H9 (cell line): ENCODE measurements at regions not wholly inside any gene's neighbourhood (a gene's known extent, or its start where the extent isn't known, plus 50 kb on each side); places are given as distances from the start of the nearest gene placed in this dataset.

Experiments used
- DNase-seq: peaks from one replicate; pipeline ENCODE4 v3.0.0-alpha.2; 2017
- H2AFZ ChIP-seq: one replicate; pipeline ENCODE4 v1.6.1; 2013; ENCODE audit warnings: mild to moderate bottlenecking, low read length, control low read depth, moderate library complexity
- H2AK5ac ChIP-seq: 2 replicates; pipeline ENCODE4 v1.6.1; 2013; ENCODE audit warnings: low read length, control low read depth, mixed read lengths; ENCODE audit not compliant: insufficient read length
- H2BK120ac ChIP-seq: one replicate; pipeline ENCODE4 v1.6.1; 2013; ENCODE audit warnings: low read depth, mild to moderate bottlenecking, low read length, control low read depth, inconsistent platforms; ENCODE audit not compliant: poor library complexity, severe bottlenecking
- H2BK12ac ChIP-seq: 2 replicates; pipeline ENCODE4 v1.6.1; 2013; ENCODE audit warnings: low read length, control low read depth, mixed read lengths, low read depth; ENCODE audit not compliant: insufficient read length
- H2BK15ac ChIP-seq: 2 replicates; pipeline ENCODE4 v1.6.1; 2013; ENCODE audit warnings: low read depth, low read length, control low read depth
- H2BK20ac ChIP-seq: one replicate; pipeline ENCODE4 v1.6.1; 2013; ENCODE audit warnings: low read depth, mild to moderate bottlenecking, low read length, control low read depth, inconsistent platforms; ENCODE audit not compliant: poor library complexity, severe bottlenecking
- H2BK5ac ChIP-seq: 2 replicates; pipeline ENCODE4 v1.6.1; 2013; ENCODE audit warnings: low read length, control low read depth, mixed read lengths; ENCODE audit not compliant: insufficient read length
- H3K14ac ChIP-seq: 2 replicates; pipeline ENCODE4 v1.6.1; 2013; ENCODE audit warnings: low read length, control low read depth; ENCODE audit not compliant: insufficient read depth
- H3K18ac ChIP-seq: 2 replicates; pipeline ENCODE4 v1.6.1; 2013; ENCODE audit warnings: low read depth, mild to moderate bottlenecking, mixed read lengths, low read length, control low read depth; ENCODE audit not compliant: insufficient read length
- H3K23ac ChIP-seq: 2 replicates; pipeline ENCODE4 v1.6.1; 2013; ENCODE audit warnings: low read length, control low read depth, mixed read lengths, low read depth; ENCODE audit not compliant: insufficient read length
- H3K23me2 ChIP-seq: 2 replicates; pipeline ENCODE4 v1.6.1; 2013; ENCODE audit warnings: low read depth, mild to moderate bottlenecking, mixed read lengths, low read length, control low read depth; ENCODE audit not compliant: insufficient read length, poor library complexity, severe bottlenecking
- H3K27ac ChIP-seq: 2 replicates; pipeline ENCODE4 v1.5.1; 2013; ENCODE audit warnings: low read length, control low read depth, mixed read lengths, low read depth; ENCODE audit not compliant: insufficient read length
- H3K27me3 ChIP-seq: 2 replicates; pipeline ENCODE4 v1.6.1; 2013; ENCODE audit warnings: low read length, control low read depth, inconsistent platforms; ENCODE audit not compliant: insufficient read depth
- H3K4ac ChIP-seq: 2 replicates; pipeline ENCODE4 v1.6.1; 2013; ENCODE audit warnings: low read depth, mild to moderate bottlenecking, control low read depth, inconsistent platforms, low read length, moderate library complexity
- H3K4me1 ChIP-seq: 2 replicates; pipeline ENCODE4 v1.6.1; 2013; ENCODE audit warnings: low read length, control low read depth, inconsistent platforms; ENCODE audit not compliant: insufficient read depth
- H3K4me2 ChIP-seq: 2 replicates; pipeline ENCODE4 v1.6.1; 2013; ENCODE audit warnings: low read length, control low read depth, mixed read lengths; ENCODE audit not compliant: insufficient read length, insufficient read depth
- H3K56ac ChIP-seq: 2 replicates; pipeline ENCODE4 v1.6.1; 2013; ENCODE audit warnings: low read depth, mild to moderate bottlenecking, mixed read lengths, low read length, control low read depth; ENCODE audit not compliant: insufficient read length
- H3K79me1 ChIP-seq: 2 replicates; pipeline ENCODE4 v1.6.1; 2013; ENCODE audit warnings: low read depth, mild to moderate bottlenecking, moderate library complexity, low read length, control low read depth, inconsistent platforms; ENCODE audit not compliant: insufficient read depth, poor library complexity, severe bottlenecking
- H3K79me2 ChIP-seq: 2 replicates; pipeline ENCODE4 v1.6.1; 2013; ENCODE audit warnings: low read length, control low read depth, inconsistent platforms; ENCODE audit not compliant: insufficient read depth
- H3K9ac ChIP-seq: 2 replicates; pipeline ENCODE4 v1.6.1; 2013; ENCODE audit warnings: low read length, control low read depth, mixed read lengths; ENCODE audit not compliant: insufficient read length; ENCODE audit errors: extremely low read depth
- H3K9me3 ChIP-seq: one replicate; pipeline ENCODE4 v1.6.1; 2013; ENCODE audit warnings: low read depth, low read length, inconsistent platforms; ENCODE audit not compliant: control insufficient read depth
- H3T11ph ChIP-seq: one replicate; pipeline ENCODE4 v1.6.1; 2013; ENCODE audit warnings: mild to moderate bottlenecking, low read length, control low read depth, inconsistent platforms
- H4K20me1 ChIP-seq: one replicate; pipeline ENCODE4 v1.6.1; 2013; ENCODE audit not compliant: control insufficient read depth, insufficient read length, insufficient read depth
- H4K5ac ChIP-seq: 2 replicates; pipeline ENCODE4 v1.6.1; 2013; ENCODE audit warnings: low read depth, mild to moderate bottlenecking, mixed read lengths, low read length, control low read depth; ENCODE audit not compliant: insufficient read length
- H4K8ac ChIP-seq: replicated peaks from 2 replicates; pipeline ENCODE4 v1.6.1; 2013; ENCODE audit warnings: low read length, control low read depth, mixed read lengths, low read depth; ENCODE audit not compliant: insufficient read length
- H4K91ac ChIP-seq: 2 replicates; pipeline ENCODE4 v1.6.1; 2013; ENCODE audit warnings: low read depth, mild to moderate bottlenecking, moderate library complexity, mixed read lengths, low read length, control low read depth; ENCODE audit not compliant: insufficient read length
- H3K27ac Mint-ChIP-seq, 3 experiments: 2 replicates in 2 of 3; 3 replicates in 1 of 3; pipeline ENCODE4 v1.8.0; 2020 to 2021; ENCODE audit warnings: mixed read lengths in 3 of 3, mild to moderate bottlenecking in 1 of 3, moderate library complexity in 1 of 3
- H3K27me3 Mint-ChIP-seq: 2 replicates; pipeline ENCODE4 v1.8.0; 2021; ENCODE audit warnings: low read depth, mild to moderate bottlenecking, moderate library complexity, mixed read lengths
- H3K36me3 Mint-ChIP-seq, 3 experiments: 2 replicates in 2 of 3; 3 replicates in 1 of 3; pipeline ENCODE4 v1.8.0; 2020 to 2021; ENCODE audit warnings: low read depth in 3 of 3, mixed read lengths in 3 of 3; ENCODE audit not compliant: insufficient read depth in 1 of 3
- H3K4me1 Mint-ChIP-seq, 2 experiments: 2 replicates each; pipeline ENCODE4 v1.8.0; 2020; ENCODE audit warnings: mixed read lengths in 2 of 2
- H3K4me3 Mint-ChIP-seq, 2 experiments: 2 replicates in 1 of 2; 3 replicates in 1 of 2; pipeline ENCODE4 v1.8.0; 2020 to 2021; ENCODE audit warnings: mild to moderate bottlenecking in 2 of 2, mixed read lengths in 2 of 2, moderate library complexity in 1 of 2
- H3K9me3 Mint-ChIP-seq, 2 experiments: 2 replicates in 1 of 2; 3 replicates in 1 of 2; pipeline ENCODE4 v1.8.0; 2020; ENCODE audit warnings: mild to moderate bottlenecking in 2 of 2, mixed read lengths in 2 of 2, moderate library complexity in 1 of 2
- CTCF ChIP-seq: fragments of 200-600 bp; sonication (generic); conservative IDR thresholded peaks from 3 replicates; pipeline ENCODE4 v1.8.0; 2021; ENCODE audit warnings: antibody characterized with exemption, mild to moderate bottlenecking
- WGBS: extraction: QIAGEN DNeasy Blood & Tissue Kit; methylation state at CpG from one replicate; pipeline ENCODE4 v1.1.7; 2013; ENCODE audit warnings: missing lambda C conversion rate, low lambda C conversion rate, mixed read lengths; ENCODE audit not compliant: insufficient read length; ENCODE audit errors: extremely low coverage; 5-methylcytosine and 5-hydroxymethylcytosine counted together

DNA sequence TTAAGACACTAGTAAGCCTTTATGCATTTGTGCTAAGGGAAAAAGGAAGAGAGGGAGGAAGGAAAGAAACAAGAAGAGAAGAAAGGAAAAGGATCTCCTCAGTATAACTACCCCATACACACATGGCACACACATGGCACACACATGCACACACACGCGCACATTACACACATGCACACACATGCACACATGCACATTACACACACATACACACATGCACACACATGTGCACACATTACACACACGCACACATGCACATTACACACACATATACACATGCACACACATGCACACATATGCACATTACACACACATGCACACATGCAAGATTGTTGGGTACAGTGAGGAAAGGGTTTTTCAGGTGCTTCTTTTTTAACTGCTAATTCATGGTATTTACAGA, 311.2 kb downstream of the SKIDA1 start:
- H4K5ac ChIP-seq = no peak overlapping the region
- H3K79me1 ChIP-seq = no peaks in the 10 kb centered on the region
- no peak overlapping the region for H2AK5ac ChIP-seq
- Mint-ChIP-seq H3K27me3 (no peaks in the 10 kb centered on the region), H3K4me1 (peaks cover 0 to 9% of the 10 kb centered on the region in 2 experiments; a peak in 2 of 4 replicates), H3K9me3 (peaks cover 7% of the 10 kb centered on the region in 2 experiments), H3K27ac (no peak overlapping the region), H3K36me3 (peaks cover 0 to 8% (median 5%) of the 10 kb centered on the region in 3 experiments; a peak in 3 of 7 replicates), H3K4me3 (no peak overlapping the region)
- no peak overlapping the region for H3T11ph ChIP-seq
- no peak overlapping the region for H2BK5ac ChIP-seq
- no peak overlapping the region for H2BK15ac ChIP-seq
- H2BK120ac ChIP-seq = no peak overlapping the region
- no peaks in the 10 kb centered on the region for H3K9me3 ChIP-seq
- H3K9ac ChIP-seq = no peak overlapping the region
- H4K91ac ChIP-seq = no peak overlapping the region
- no peaks in the 10 kb centered on the region for H3K79me2 ChIP-seq
- no peak overlapping the region for H3K23ac ChIP-seq
- H3K4me1 ChIP-seq = no peaks in the 10 kb centered on the region; the same call in 1 of the 2 replicates
- no peak overlapping the region for H3K4ac ChIP-seq
- no peaks in the 10 kb centered on the region for H4K20me1 ChIP-seq
- no peak overlapping the region for H4K8ac ChIP-seq
- WGBS = no CpG with 5 or more reads among the region's 3 CpGs
- H3K27me3 ChIP-seq = no peaks in the 10 kb centered on the region
- H3K4me2 ChIP-seq = no peak overlapping the region
- no peak for DNase-seq
- no peak overlapping the region for H3K18ac ChIP-seq
- H3K56ac ChIP-seq = no peak overlapping the region
- H2BK20ac ChIP-seq = no peak overlapping the region
- H2AFZ ChIP-seq = no peak overlapping the region
- TF ChIP-seq CTCF = no peak
- H2BK12ac ChIP-seq = no peak overlapping the region
- no peak overlapping the region for H3K14ac ChIP-seq
- no peak overlapping the region for H3K27ac ChIP-seq
- H3K23me2 ChIP-seq = no peaks in the 10 kb centered on the region
